PC-9 (cell line): ENCODE measurements at regions not wholly inside any gene's neighbourhood (a gene's known extent, or its start where the extent isn't known, plus 50 kb on each side); places are given as distances from the start of the nearest gene placed in this dataset.
"Not testable (repeated sequence)": the region's sequence is repeated elsewhere in the genome, so short reads cannot be mapped to it uniquely, and the experiment has no call there.

ENCODE experiments used
- BruUV-seq: library from RNA; stranded (reverse); fragments of 400-500 nt; replicated peaks from 2 replicates; lab custom pipeline; 2021; lab: Mats Ljungman, UMichigan
- CTCF ChIA-PET: fragments of 300-600 bp; sonication (Branson Sonifier 250); formaldehyde crosslinking; loops from one replicate; lab custom pipeline; 2022; ENCODE audit warnings: antibody characterized with exemption; lab: Charles Lee
- POLR2A ChIA-PET: fragments of 300-600 bp; sonication (Branson Sonifier 250); formaldehyde crosslinking; loops from one replicate; lab custom pipeline; 2022; ENCODE audit warnings: antibody characterized with exemption; ENCODE audit not compliant: unreplicated experiment; lab: Charles Lee
- DNase-seq, 2 experiments: peaks; one replicate each; pipeline versions ENCODE4 v3.0.0 to v3.0.0-alpha.2; 2015 to 2022; ENCODE audit warnings: mixed read lengths in 1 of 2
- H2AFZ ChIP-seq: fragments of 200-600 bp; sonication (generic); 2 replicates; pipeline ENCODE4 v1.8.1; 2017; ENCODE audit warnings: antibody characterized with exemption
- H3F3A ChIP-seq: fragments of 200-600 bp; sonication (generic); 2 replicates; pipeline ENCODE4 v1.8.1; 2017; ENCODE audit warnings: antibody characterized with exemption, mild to moderate bottlenecking, low read depth; ENCODE audit not compliant: insufficient read depth
- H3K27ac ChIP-seq: fragments of 200-600 bp; sonication (generic); 2 replicates; pipeline ENCODE4 v1.6.1; 2016; ENCODE audit warnings: mixed run types
- H3K27me3 ChIP-seq: fragments of 200-600 bp; sonication (generic); 2 replicates; pipeline ENCODE4 v1.6.1; 2016; ENCODE audit warnings: low read depth, mixed run types; ENCODE audit not compliant: insufficient read depth
- H3K36me3 ChIP-seq: fragments of 200-600 bp; sonication (generic); 2 replicates; pipeline ENCODE4 v1.6.1; 2016; ENCODE audit warnings: low read depth, mixed run types
- H3K4me1 ChIP-seq: fragments of 200-600 bp; sonication (generic); replicated peaks from 2 replicates; pipeline ENCODE4 v1.6.1; 2016; ENCODE audit warnings: mixed run types; ENCODE audit not compliant: insufficient read depth
- H3K4me2 ChIP-seq: fragments of 200-600 bp; sonication (generic); 2 replicates; pipeline ENCODE4 v1.6.1; 2017; ENCODE audit warnings: mixed run types
- H3K4me3 ChIP-seq: fragments of 200-600 bp; sonication (generic); 2 replicates; pipeline ENCODE4 v1.6.1; 2016; ENCODE audit warnings: mixed run types
- H3K79me2 ChIP-seq: fragments of 200-600 bp; sonication (generic); 2 replicates; pipeline ENCODE4 v1.6.1; 2017; ENCODE audit warnings: low read depth, mixed run types
- H3K9me2 ChIP-seq: fragments of 200-600 bp; sonication (generic); 2 replicates; pipeline ENCODE4 v1.8.1; 2017; ENCODE audit warnings: mild to moderate bottlenecking; ENCODE audit not compliant: insufficient read depth
- H3K9me3 ChIP-seq: fragments of 200-600 bp; sonication (generic); 2 replicates; pipeline ENCODE4 v1.8.1; 2016; ENCODE audit warnings: low read depth; ENCODE audit not compliant: insufficient read depth
- H4K20me1 ChIP-seq: fragments of 200-600 bp; sonication (generic); 2 replicates; pipeline ENCODE4 v1.8.1; 2017; ENCODE audit not compliant: insufficient read depth
- CTCF ChIP-seq: fragments of 200-600 bp; sonication (generic); conservative IDR thresholded peaks from 2 replicates; pipeline ENCODE4 v1.6.1; 2017; ENCODE audit warnings: mixed run types, antibody characterized with exemption, mild to moderate bottlenecking, moderate library complexity
- EZH2 ChIP-seq: fragments of 200-600 bp; sonication (generic); IDR thresholded peaks from 2 replicates; pipeline ENCODE4 v1.8.0; 2017; ENCODE audit warnings: antibody characterized with exemption, low read depth
- intact Hi-C: fragments of 100-400 bp; cut with micrococcal nuclease; formaldehyde crosslinking; loops from one replicate; pipeline ENCODE4 v1.10.0; 2022; ENCODE audit not compliant: unreplicated experiment

- DNase-seq: no peak
- CTCF ChIA-PET: no interaction called here
Measured at GRCh38 chr2:140085674-140086073, 1305.5 kb upstream of the NXPH2 start.

GRCh38 chr2:140079038-140079437, 1298.8 kb upstream of the NXPH2 start:
- intact Hi-C loops: no loop called here
- POLR2A ChIA-PET: no interaction called here

More at GRCh38 chr2:140085674-140086073, 1305.5 kb upstream of the NXPH2 start:
- Histone ChIP-seq H3K27ac (no peak overlapping the region), H4K20me1 (no peaks in the 10 kb centered on the region), H3K79me2 (no peaks in the 10 kb centered on the region), H3K4me2 (no peak overlapping the region), H3K9me3 (no peaks in the 10 kb centered on the region), H3K9me2 (no peaks in the 10 kb centered on the region), H2AFZ (no peak overlapping the region), H3F3A (no peaks in the 10 kb centered on the region), H3K4me3 (no peak overlapping the region), H3K36me3 (no peaks in the 10 kb centered on the region), H3K4me1 (no peaks in the 10 kb centered on the region), H3K27me3 (no peaks in the 10 kb centered on the region)
- POLR2A ChIA-PET: no interaction called here
- no TSS peak for BruUV-seq
- intact Hi-C loops: no loop called here
- TF ChIP-seq EZH2: no peak
- TF ChIP-seq CTCF: no peak

GRCh38 chr2:140076164-140076563, 1296.0 kb upstream of the NXPH2 start:
- Histone ChIP-seq H3K36me3 (no peaks in the 10 kb centered on the region), H3K27ac (no peak overlapping the region), H3K4me2 (no peak overlapping the region), H3K4me3 (no peak overlapping the region), H3K4me1 (no peaks in the 10 kb centered on the region), H3F3A (no peaks in the 10 kb centered on the region), H4K20me1 (no peaks in the 10 kb centered on the region), H3K79me2 (no peaks in the 10 kb centered on the region), H2AFZ (no peak overlapping the region), H3K9me3 (no peaks in the 10 kb centered on the region), H3K27me3 (no peaks in the 10 kb centered on the region), H3K9me2 (no peaks in the 10 kb centered on the region)
- BruUV-seq: no TSS peak
- POLR2A ChIA-PET: no interaction called here
- TF ChIP-seq CTCF (no peak), EZH2 (no peak)
- CTCF ChIA-PET: no interaction called here
- intact Hi-C loops: no loop called here
- DNase-seq: no peak

More at GRCh38 chr2:140079038-140079437, 1298.8 kb upstream of the NXPH2 start:
- no peak overlapping the region for H3K4me3 ChIP-seq
- no peak overlapping the region for H2AFZ ChIP-seq
- no peaks in the 10 kb centered on the region for H3K36me3 ChIP-seq
- H3K27me3 ChIP-seq: no peaks in the 10 kb centered on the region
- CTCF ChIA-PET: no interaction called here
- no peaks in the 10 kb centered on the region for H3K9me3 ChIP-seq
- H3K4me2 ChIP-seq: no peak overlapping the region
- H3K4me1 ChIP-seq: no peaks in the 10 kb centered on the region
- no peaks in the 10 kb centered on the region for H4K20me1 ChIP-seq
- BruUV-seq: no TSS peak
- H3K9me2 ChIP-seq: no peaks in the 10 kb centered on the region
- TF ChIP-seq CTCF (no peak), EZH2 (no peak)
- H3K79me2 ChIP-seq: no peaks in the 10 kb centered on the region
- DNase-seq: no peak
- no peak overlapping the region for H3K27ac ChIP-seq
- no peaks in the 10 kb centered on the region for H3F3A ChIP-seq

GRCh38 chr2:140073763-140074162, 1293.6 kb upstream of the NXPH2 start:
- BruUV-seq: not testable (repeated sequence)

More at GRCh38 chr2:140073763-140074162, 1293.6 kb upstream of the NXPH2 start:
- H4K20me1 ChIP-seq, H3K27ac ChIP-seq, H2AFZ ChIP-seq, H3K79me2 ChIP-seq, H3F3A ChIP-seq, H3K9me2 ChIP-seq, DNase-seq, POLR2A ChIA-PET, H3K36me3 ChIP-seq, intact Hi-C loops, CTCF ChIA-PET, H3K4me2 ChIP-seq, H3K4me1 ChIP-seq, H3K9me3 ChIP-seq, H3K27me3 ChIP-seq, H3K4me3 ChIP-seq: not testable (repeated sequence)
